Tibial nerve (tissue), 4 donors: ENCODE measurements at regions not wholly inside any gene's neighbourhood (a gene's known extent, or its start where the extent isn't known, plus 50 kb on each side); places are given as distances from the start of the nearest gene placed in this dataset.

Experiments used
- DNase-seq, 2 donors: peaks; one replicate each; pipeline ENCODE4 v3.0.0-alpha.2; 2019; ENCODE audit warnings: low spot score in 2 of 2
- H3K27ac ChIP-seq, 4 donors: fragments of 200-600 bp; sonication (generic) in 3 of 4; one replicate each; pipeline ENCODE4 v1.5.1; 2017 to 2019; ENCODE audit warnings: mild to moderate bottlenecking in 1 of 4
- H3K27me3 ChIP-seq, 2 donors: fragments of 200-600 bp; sonication (generic) in 1 of 2; one replicate each; pipeline versions ENCODE4 v1.5.1 to v1.6.0; 2017 to 2019
- H3K36me3 ChIP-seq, 3 donors: fragments of 200-600 bp; sonication (generic); one replicate each; pipeline ENCODE4 v1.5.1; 2018 to 2019
- H3K4me1 ChIP-seq, 4 donors: fragments of 200-600 bp; sonication (generic) in 3 of 4; one replicate each; pipeline ENCODE4 v1.5.1; 2017 to 2019
- H3K4me3 ChIP-seq, 4 donors: fragments of 200-600 bp; sonication (generic) in 3 of 4; one replicate each; pipeline ENCODE4 v1.5.1; 2017 to 2019; ENCODE audit warnings: mild to moderate bottlenecking in 1 of 4, moderate library complexity in 1 of 4
- H3K9me3 ChIP-seq, 4 donors: fragments of 200-600 bp; sonication (generic) in 3 of 4; one replicate each; pipeline ENCODE4 v1.5.1; 2017 to 2019
- CTCF ChIP-seq, 5 experiments: fragments of 200-600 bp in 3 of 5; fragments of 450-650 bp in 2 of 5; sonication (generic) in 3 of 5; IDR thresholded peaks; one replicate each; pipeline ENCODE4 v1.5.1; 2016 to 2019; ENCODE audit warnings: antibody characterized with exemption in 5 of 5, mild to moderate bottlenecking in 3 of 5, moderate library complexity in 2 of 5
- EP300 ChIP-seq, 2 donors: sonication (generic); formaldehyde crosslinking; IDR thresholded peaks; one replicate each; pipeline ENCODE4 v1.6.1; 2017; ENCODE audit warnings: antibody characterized with exemption in 2 of 2, mild to moderate bottlenecking in 1 of 2
- POLR2A ChIP-seq, 2 donors: fragments of 450-650 bp; IDR thresholded peaks; one replicate each; pipeline ENCODE4 v1.6.1; 2017; ENCODE audit warnings: antibody characterized with exemption in 2 of 2, mild to moderate bottlenecking in 2 of 2, moderate library complexity in 2 of 2
- WGBS, 2 donors: methylation state at CpG; one replicate each; pipeline ENCODE4 v1.1.5; 2018; 5-methylcytosine and 5-hydroxymethylcytosine counted together

DNA sequence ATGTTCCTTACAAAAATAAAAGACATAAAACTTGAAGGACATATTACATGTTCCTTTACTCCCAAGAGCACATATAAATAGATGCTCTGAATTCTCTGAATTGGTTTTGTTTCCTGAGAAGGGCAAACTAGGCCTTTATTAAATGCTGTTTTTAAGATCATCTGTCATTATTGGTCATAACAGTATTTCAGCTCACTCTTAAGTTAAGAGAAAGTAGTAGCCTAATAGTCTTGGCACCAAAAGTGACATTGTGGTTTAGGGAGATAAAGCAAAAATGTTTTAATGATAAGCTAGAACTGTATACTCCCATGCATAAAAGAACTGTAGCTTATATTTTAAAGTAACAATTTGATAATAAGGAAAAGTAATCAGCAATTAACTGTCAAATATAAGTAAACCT is 361.1 kb upstream of the PTCHD4 start:
- Histone ChIP-seq H3K4me1 (no peaks in the 10 kb centered on the region), H3K9me3 (no peaks in the 10 kb centered on the region), H3K27ac (no peak overlapping the region), H3K4me3 (no peak overlapping the region), H3K27me3 (no peaks in the 10 kb centered on the region), H3K36me3 (no peaks in the 10 kb centered on the region)
- TF ChIP-seq POLR2A (IDR thresholded peaks at IDR 0.05) (no peak), EP300 (IDR thresholded peaks at IDR 0.05) (no peak), CTCF (IDR thresholded peaks at IDR 0.05) (no peak)
- no peak for DNase-seq

DNA sequence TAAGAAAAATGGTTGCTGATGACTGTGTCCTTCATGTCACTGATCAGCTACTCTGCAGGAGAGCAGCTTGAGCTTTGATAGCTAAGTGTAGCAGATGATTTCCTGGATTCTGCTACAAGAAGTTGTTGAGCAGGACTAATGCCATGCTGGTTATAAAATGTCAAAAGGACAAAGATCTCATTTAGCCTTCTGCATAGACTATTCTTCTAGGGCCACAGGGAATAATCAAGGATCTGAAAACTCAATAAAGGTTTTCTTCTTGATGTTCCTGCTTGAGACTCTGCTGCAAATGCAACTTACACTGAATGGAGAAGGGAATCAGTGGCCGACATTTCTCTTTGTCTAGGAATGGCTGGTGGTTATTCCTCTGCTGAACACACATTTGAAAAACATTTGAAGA is 360.3 kb upstream of the PTCHD4 start:
- Histone ChIP-seq H3K4me3 (no peak overlapping the region), H3K4me1 (no peaks in the 10 kb centered on the region), H3K36me3 (no peaks in the 10 kb centered on the region), H3K9me3 (peaks cover 0 to 4% (median 0%) of the 10 kb centered on the region in 4 donors), H3K27me3 (no peaks in the 10 kb centered on the region), H3K27ac (no peak overlapping the region)
- WGBS, 2 donors: 48 to 49% methylated on average over 1 of the region's 1 CpG
- no peak for TF ChIP-seq EP300 (IDR thresholded peaks at IDR 0.05)
- no peak for TF ChIP-seq POLR2A (IDR thresholded peaks at IDR 0.05)
- TF ChIP-seq CTCF (IDR thresholded peaks at IDR 0.05): no peak
- no peak for DNase-seq

- H3K4me1 ChIP-seq: no peaks in the 10 kb centered on the region
- H3K4me3 ChIP-seq: no peak overlapping the region
- no peaks in the 10 kb centered on the region for H3K27me3 ChIP-seq
- no peaks in the 10 kb centered on the region for H3K36me3 ChIP-seq
- peaks cover 0 to 4% (median 0%) of the 10 kb centered on the region in 4 donors for H3K9me3 ChIP-seq
- DNase-seq: no peak
- TF ChIP-seq CTCF (IDR thresholded peaks at IDR 0.05) (no peak), POLR2A (IDR thresholded peaks at IDR 0.05) (no peak), EP300 (IDR thresholded peaks at IDR 0.05) (no peak)
- no peak overlapping the region for H3K27ac ChIP-seq
- WGBS, 2 donors: 70 to 81% methylated on average over 2 of the region's 2 CpGs
Measured at GRCh38 chr6:48449002-48449401, 338.0 kb upstream of the PTCHD4 start.

- Histone ChIP-seq H3K27me3 (no peaks in the 10 kb centered on the region), H3K4me1 (no peaks in the 10 kb centered on the region), H3K9me3 (peaks cover 0 to 4% (median 0%) of the 10 kb centered on the region in 4 donors), H3K4me3 (no peak overlapping the region), H3K27ac (no peak overlapping the region), H3K36me3 (no peaks in the 10 kb centered on the region)
- DNase-seq: no peak
- 95 to 97% methylated on average over 5 of the region's 5 CpGs for WGBS, 2 donors
- no peak for TF ChIP-seq POLR2A (IDR thresholded peaks at IDR 0.05)
- no peak for TF ChIP-seq EP300 (IDR thresholded peaks at IDR 0.05)
- no peak for TF ChIP-seq CTCF (IDR thresholded peaks at IDR 0.05)
Measured at GRCh38 chr6:48447251-48447650, 336.3 kb upstream of the PTCHD4 start.

- Histone ChIP-seq H3K4me3 (no peak overlapping the region), H3K36me3 (no peaks in the 10 kb centered on the region), H3K27me3 (no peaks in the 10 kb centered on the region), H3K4me1 (no peaks in the 10 kb centered on the region), H3K27ac (no peak overlapping the region), H3K9me3 (no peaks in the 10 kb centered on the region)
- no peak for TF ChIP-seq POLR2A (IDR thresholded peaks at IDR 0.05)
- no peak for TF ChIP-seq CTCF (IDR thresholded peaks at IDR 0.05)
- TF ChIP-seq EP300 (IDR thresholded peaks at IDR 0.05): no peak
- no peak for DNase-seq
Measured at GRCh38 chr6:48429610-48430009, 318.6 kb upstream of the PTCHD4 start.
